ENCODE measurements at regions not wholly inside any gene's neighbourhood (a gene's known extent, or its start where the extent isn't known, plus 50 kb on each side); places are given as distances from the start of the nearest gene placed in this dataset.

- Histone ChIP-seq H3K4me1 (ENCODE audit: control insufficient read depth in 1 of 2, insufficient read depth in 2 of 2, low read depth in 1 of 2, low read length in 1 of 2) (peaks cover 0 to 10% of the 10 kb centered on the region in 2 experiments; a peak in 1 of 4 replicates), H3F3A (replicated peaks; ENCODE audit: insufficient read depth) (no peaks in the 10 kb centered on the region), H3K27me3 (ENCODE audit: insufficient read depth) (no peaks in the 10 kb centered on the region; the same call in 1 of the 2 replicates), H3K4me2 (no peak overlapping the region), H3K79me2 (ENCODE audit: insufficient read depth) (no peaks in the 10 kb centered on the region), H3K9me2 (no peaks in the 10 kb centered on the region), H3K27ac (ENCODE audit: low read depth in 2 of 2, low read length in 1 of 2) (no peak overlapping the region), H3K36me3 (replicated peaks in 1 of 2; ENCODE audit: control insufficient read depth in 1 of 2, insufficient read depth in 2 of 2, low read length in 1 of 2) (no peaks in the 10 kb centered on the region), H4K20me1 (ENCODE audit: insufficient read depth) (no peaks in the 10 kb centered on the region), H3K4me3 (ENCODE audit: low read depth in 2 of 2, low read length in 1 of 2) (no peak overlapping the region), H3K9me3 (no peaks in the 10 kb centered on the region), H2AFZ (ENCODE audit: low read depth) (no peak overlapping the region), H3K9ac (no peak overlapping the region)
- TF ChIP-seq FOXM1 (IDR thresholded peaks at IDR 0.05; ENCODE audit: low read depth), result no peak
- no peak for TF ChIP-seq NFIC (IDR thresholded peaks at IDR 0.05; ENCODE audit: borderline replicate concordance)
- TF ChIP-seq, protein P1, sequence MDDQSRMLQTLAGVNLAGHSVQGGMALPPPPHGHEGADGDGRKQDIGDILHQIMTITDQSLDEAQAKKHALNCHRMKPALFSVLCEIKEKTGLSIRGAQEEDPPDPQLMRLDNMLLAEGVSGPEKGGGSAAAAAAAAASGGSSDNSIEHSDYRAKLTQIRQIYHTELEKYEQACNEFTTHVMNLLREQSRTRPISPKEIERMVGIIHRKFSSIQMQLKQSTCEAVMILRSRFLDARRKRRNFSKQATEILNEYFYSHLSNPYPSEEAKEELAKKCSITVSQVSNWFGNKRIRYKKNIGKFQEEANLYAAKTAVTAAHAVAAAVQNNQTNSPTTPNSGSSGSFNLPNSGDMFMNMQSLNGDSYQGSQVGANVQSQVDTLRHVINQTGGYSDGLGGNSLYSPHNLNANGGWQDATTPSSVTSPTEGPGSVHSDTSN (IDR thresholded peaks at IDR 0.05), result no peak
- no peak for TF ChIP-seq MXI1 (IDR thresholded peaks at IDR 0.05; ENCODE audit: low read depth, low read length)
- no peak for TF ChIP-seq TEAD4 (IDR thresholded peaks at IDR 0.05; ENCODE audit: borderline replicate concordance, insufficient read depth)
- no peak for DNase-seq
- ChIA-PET CTCF (interaction anchor here (0.9 kb wide), 1 partner anchor 168 kb away, joined by 3 read pairs; no protein-coding TSS in a partner anchor), POLR2A (no interaction called here)
- 63% methylated on average over 3 of the region's 3 CpGs for WGBS (ENCODE audit: low lambda C conversion rate)
These were observed 114.6 kb upstream of the KCNG1 start for GRCh38 chr20:51137461-51137860.

DNA sequence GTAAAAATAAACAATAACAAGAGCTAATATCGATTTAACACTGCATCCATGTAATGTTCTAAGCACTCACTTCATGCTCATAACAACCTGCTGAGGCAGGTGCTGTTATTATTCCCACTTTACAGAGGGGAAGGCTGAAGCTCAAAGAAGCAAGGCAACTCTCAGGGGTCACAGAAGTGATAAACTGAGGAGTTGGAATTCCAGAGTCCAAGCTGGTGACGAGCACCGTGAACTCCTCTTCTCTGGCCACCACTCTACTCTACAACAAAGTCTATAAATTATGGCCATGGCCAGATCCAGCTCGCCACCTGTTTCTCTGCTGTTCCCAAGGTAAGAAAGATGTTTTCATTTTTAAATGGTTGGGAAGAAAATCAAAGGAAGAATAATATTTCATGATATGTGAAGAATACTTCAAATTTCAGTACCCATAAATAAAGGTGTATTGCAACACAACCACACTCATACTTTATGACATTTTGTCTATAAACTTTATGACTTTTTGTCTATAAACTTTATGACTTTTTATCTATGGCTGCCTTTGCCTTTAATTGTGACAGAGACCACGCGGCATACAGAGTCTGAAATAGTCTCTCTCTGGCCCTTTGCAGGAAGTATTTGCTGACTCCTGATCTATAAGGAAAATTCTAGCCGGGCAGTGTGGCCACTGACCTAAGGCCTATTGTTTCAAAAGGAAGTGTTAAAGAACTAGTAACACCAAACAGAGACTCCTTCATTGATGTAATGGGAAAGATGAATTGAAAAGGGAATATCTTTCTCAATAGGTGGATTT, 113.2 kb upstream of the KCNG1 start:
- Histone ChIP-seq H3K79me2 (ENCODE audit: insufficient read depth) (no peaks in the 10 kb centered on the region), H3K4me1 (ENCODE audit: control insufficient read depth in 1 of 2, insufficient read depth in 2 of 2, low read depth in 1 of 2, low read length in 1 of 2) (peaks cover 0 to 23% of the 10 kb centered on the region in 2 experiments; a peak in 1 of 4 replicates), H3K9me2 (no peaks in the 10 kb centered on the region), H2AFZ (ENCODE audit: low read depth) (no peak overlapping the region), H3K4me2 (no peak overlapping the region), H3F3A (replicated peaks; ENCODE audit: insufficient read depth) (no peaks in the 10 kb centered on the region), H3K9ac (no peak overlapping the region), H4K20me1 (ENCODE audit: insufficient read depth) (no peaks in the 10 kb centered on the region), H3K36me3 (replicated peaks in 1 of 2; ENCODE audit: control insufficient read depth in 1 of 2, insufficient read depth in 2 of 2, low read length in 1 of 2) (no peaks in the 10 kb centered on the region), H3K27ac (ENCODE audit: low read depth in 2 of 2, low read length in 1 of 2) (no peak overlapping the region), H3K9me3 (no peaks in the 10 kb centered on the region), H3K4me3 (ENCODE audit: low read depth in 2 of 2, low read length in 1 of 2) (no peak overlapping the region), H3K27me3 (ENCODE audit: insufficient read depth) (no peaks in the 10 kb centered on the region; the same call in 1 of the 2 replicates)
- no peak for DNase-seq
- WGBS (ENCODE audit: low lambda C conversion rate), result 77% methylated on average over 7 of the region's 7 CpGs
- ChIA-PET CTCF (interaction anchor here (1.5 kb wide), 1 partner anchor 148 kb away, joined by 4 read pairs; no protein-coding TSS in a partner anchor), POLR2A (no interaction called here)
- TF ChIP-seq FOXJ3 (CRISPR knock-in tag; IDR thresholded peaks at IDR 0.05) (no peak), SMC3 (IDR thresholded peaks at IDR 0.05; ENCODE audit: low read depth, low read length) (no peak), SIN3A (IDR thresholded peaks at IDR 0.05; ENCODE audit: borderline replicate concordance, low read depth, low read length) (no peak), NRF1 (IDR thresholded peaks at IDR 0.05; ENCODE audit: low read depth, low read length) (no peak)
- TF ChIP-seq, protein P2, sequence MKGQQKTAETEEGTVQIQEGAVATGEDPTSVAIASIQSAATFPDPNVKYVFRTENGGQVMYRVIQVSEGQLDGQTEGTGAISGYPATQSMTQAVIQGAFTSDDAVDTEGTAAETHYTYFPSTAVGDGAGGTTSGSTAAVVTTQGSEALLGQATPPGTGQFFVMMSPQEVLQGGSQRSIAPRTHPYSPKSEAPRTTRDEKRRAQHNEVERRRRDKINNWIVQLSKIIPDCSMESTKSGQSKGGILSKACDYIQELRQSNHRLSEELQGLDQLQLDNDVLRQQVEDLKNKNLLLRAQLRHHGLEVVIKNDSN (IDR thresholded peaks at IDR 0.05; ENCODE audit: borderline replicate concordance, low read depth), result no peak
- TF ChIP-seq, protein P3, sequence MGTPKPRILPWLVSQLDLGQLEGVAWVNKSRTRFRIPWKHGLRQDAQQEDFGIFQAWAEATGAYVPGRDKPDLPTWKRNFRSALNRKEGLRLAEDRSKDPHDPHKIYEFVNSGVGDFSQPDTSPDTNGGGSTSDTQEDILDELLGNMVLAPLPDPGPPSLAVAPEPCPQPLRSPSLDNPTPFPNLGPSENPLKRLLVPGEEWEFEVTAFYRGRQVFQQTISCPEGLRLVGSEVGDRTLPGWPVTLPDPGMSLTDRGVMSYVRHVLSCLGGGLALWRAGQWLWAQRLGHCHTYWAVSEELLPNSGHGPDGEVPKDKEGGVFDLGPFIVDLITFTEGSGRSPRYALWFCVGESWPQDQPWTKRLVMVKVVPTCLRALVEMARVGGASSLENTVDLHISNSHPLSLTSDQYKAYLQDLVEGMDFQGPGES (IDR thresholded peaks at IDR 0.05; ENCODE audit: low read depth, low read length), result no peak
- TF ChIP-seq, protein P4, sequence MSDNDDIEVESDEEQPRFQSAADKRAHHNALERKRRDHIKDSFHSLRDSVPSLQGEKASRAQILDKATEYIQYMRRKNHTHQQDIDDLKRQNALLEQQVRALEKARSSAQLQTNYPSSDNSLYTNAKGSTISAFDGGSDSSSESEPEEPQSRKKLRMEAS (IDR thresholded peaks at IDR 0.05; ENCODE audit: low read depth), result no peak

Measured in SK-N-SH (cell line).